CD4-positive, alpha-beta T cell (primary cell): ENCODE measurements at regions not wholly inside any gene's neighbourhood (a gene's known extent, or its start where the extent isn't known, plus 50 kb on each side); places are given as distances from the start of the nearest gene placed in this dataset.
A peak's percentile ranks its signal among the peaks of the same experiment; 100 is the strongest.

Source experiments
- ATAC-seq: fragments of 200-7000 bp; cut with Tn5 transposase; one replicate; pipeline ENCODE4 v1.10.0; 2022; ENCODE audit warnings: mild to moderate bottlenecking; ENCODE audit not compliant: poor library complexity
- CTCF ChIA-PET: fragments of 350-600 bp; sonication (Branson Sonifier 250); formaldehyde crosslinking; loops from one replicate; lab custom pipeline; 2021; ENCODE audit warnings: antibody characterized with exemption, inconsistent platforms; lab: Charles Lee
- POLR2A ChIA-PET: fragments of 350-600 bp; sonication (Branson Sonifier 250); formaldehyde crosslinking; loops from one replicate; lab custom pipeline; 2021; ENCODE audit warnings: antibody characterized with exemption, inconsistent platforms; lab: Charles Lee
- DNase-seq, 14 experiments: peaks; one replicate each; pipeline ENCODE4 v3.0.0-alpha.2; 2013 to 2020; ENCODE audit warnings: mixed read lengths in 2 of 14
- H3K27ac ChIP-seq, 2 donors: one replicate each; pipeline versions ENCODE4 v1.5.1 to v1.7.0; 2013; ENCODE audit warnings: low read length in 2 of 2, low read depth in 1 of 2, mild to moderate bottlenecking in 1 of 2
- H3K27me3 ChIP-seq, 2 experiments: 1 replicate in 1 of 2; 2 replicates in 1 of 2; pipeline versions ENCODE4 v1.6.1 to v1.7.0; 2013; ENCODE audit warnings: low read length in 2 of 2, control low read depth in 1 of 2, mild to moderate bottlenecking in 1 of 2, moderate library complexity in 1 of 2; ENCODE audit not compliant: insufficient read depth in 2 of 2, control insufficient read depth in 1 of 2
- H3K36me3 ChIP-seq: one replicate; pipeline ENCODE4 v1.6.1; 2013; ENCODE audit warnings: low read length, control low read depth; ENCODE audit not compliant: insufficient read depth
- H3K4me1 ChIP-seq: one replicate; pipeline ENCODE4 v1.6.1; 2013; ENCODE audit warnings: low read length, control low read depth; ENCODE audit not compliant: insufficient read depth
- H3K4me3 ChIP-seq: one replicate; pipeline ENCODE4 v1.5.1; 2013; ENCODE audit warnings: mild to moderate bottlenecking, low read length, moderate library complexity
- H3K9me3 ChIP-seq, 2 experiments: 1 replicate in 1 of 2; 2 replicates in 1 of 2; pipeline versions ENCODE4 v1.6.1 to v1.7.0; 2013; ENCODE audit warnings: low read length in 2 of 2, mild to moderate bottlenecking in 2 of 2, control low read depth in 1 of 2, moderate library complexity in 1 of 2; ENCODE audit not compliant: control insufficient read depth in 1 of 2, insufficient read depth in 1 of 2
- H3K27ac Mint-ChIP-seq: one replicate; pipeline ENCODE4 v1.8.0; 2020; ENCODE audit warnings: mixed read lengths
- H3K27me3 Mint-ChIP-seq: one replicate; pipeline ENCODE4 v1.8.0; 2021; ENCODE audit warnings: mixed read lengths
- H3K36me3 Mint-ChIP-seq: one replicate; pipeline ENCODE4 v1.8.0; 2021; ENCODE audit warnings: low read depth, mixed read lengths
- H3K4me1 Mint-ChIP-seq: one replicate; pipeline ENCODE4 v1.8.0; 2021; ENCODE audit warnings: low read depth, mixed read lengths
- H3K4me3 Mint-ChIP-seq: one replicate; pipeline ENCODE4 v1.8.0; 2020; ENCODE audit warnings: mild to moderate bottlenecking, mixed read lengths
- H3K9me3 Mint-ChIP-seq: one replicate; pipeline ENCODE4 v1.8.0; 2020; ENCODE audit warnings: mixed read lengths
- CTCF ChIP-seq: fragments of 200-600 bp; IDR thresholded peaks from one replicate; pipeline ENCODE4 v1.8.0; 2022; ENCODE audit warnings: antibody characterized with exemption, mild to moderate bottlenecking
- intact Hi-C, 2 experiments: fragments of 100-400 bp; cut with DNase I in 1 of 2; cut with micrococcal nuclease in 1 of 2; formaldehyde crosslinking; loops; one replicate each; pipeline versions ENCODE4 v1.15.1 to v1.9.0; 2023 to 2025; cut with DNase I, micrococcal nuclease

GRCh38 chr9:78598120-78598519 is 301.2 kb downstream of the PSAT1 start:
- H3K27ac Mint-ChIP-seq, result no peak overlapping the region
- no peak for ATAC-seq
- Histone ChIP-seq H3K4me1 (no peaks in the 10 kb centered on the region), H3K4me3 (no peak overlapping the region), H3K27ac (no peak overlapping the region), H3K36me3 (no peaks in the 10 kb centered on the region), H3K9me3 (no peaks in the 10 kb centered on the region), H3K27me3 (peaks cover 0 to 6% of the 10 kb centered on the region in 2 experiments)
- ChIA-PET POLR2A (no interaction called here), CTCF (no interaction called here)
- TF ChIP-seq CTCF, result no peak
- peaks cover 6% of the 10 kb centered on the region for H3K27me3 Mint-ChIP-seq
- no peaks in the 10 kb centered on the region for H3K36me3 Mint-ChIP-seq
- no peak overlapping the region for H3K4me3 Mint-ChIP-seq
- H3K4me1 Mint-ChIP-seq, result no peaks in the 10 kb centered on the region
- H3K9me3 Mint-ChIP-seq, result no peaks in the 10 kb centered on the region
- intact Hi-C loops, result no loop called here
- DNase-seq, result no peak

- Mint-ChIP-seq H3K9me3 (no peaks in the 10 kb centered on the region), H3K27me3 (peaks cover 6% of the 10 kb centered on the region), H3K36me3 (no peaks in the 10 kb centered on the region), H3K27ac (no peak overlapping the region), H3K4me1 (no peaks in the 10 kb centered on the region), H3K4me3 (no peak overlapping the region)
- ChIA-PET CTCF (no interaction called here), POLR2A (no interaction called here)
- no peak for DNase-seq
- no peaks in the 10 kb centered on the region for H3K36me3 ChIP-seq
- no peak overlapping the region for H3K27ac ChIP-seq
- no peak for ATAC-seq
- H3K4me1 ChIP-seq, result no peaks in the 10 kb centered on the region
- H3K27me3 ChIP-seq, result peaks cover 0 to 6% of the 10 kb centered on the region in 2 experiments
- intact Hi-C loops, result no loop called here
- no peaks in the 10 kb centered on the region for H3K9me3 ChIP-seq
- TF ChIP-seq CTCF, result no peak
- no peak overlapping the region for H3K4me3 ChIP-seq
These were observed 303.0 kb downstream of the PSAT1 start for GRCh38 chr9:78599926-78600325.

GRCh38 chr9:78601957-78602565 is 305.1 kb downstream of the PSAT1 start:
- DNase-seq (peak in 1 of 14 experiments; percentile 5), ATAC-seq (no peak)
- Mint-ChIP-seq H3K4me3 (no peak overlapping the region), H3K4me1 (no peaks in the 10 kb centered on the region), H3K27me3 (no peaks in the 10 kb centered on the region), H3K36me3 (no peaks in the 10 kb centered on the region), H3K27ac (no peak overlapping the region), H3K9me3 (no peaks in the 10 kb centered on the region)
- ChIA-PET CTCF (no interaction called here), POLR2A (no interaction called here)
- no peak overlapping the region for H3K4me3 ChIP-seq
- peaks cover 0 to 6% of the 10 kb centered on the region in 2 experiments for H3K27me3 ChIP-seq
- no peaks in the 10 kb centered on the region for H3K4me1 ChIP-seq
- H3K9me3 ChIP-seq, result peaks cover 0 to 4% of the 10 kb centered on the region in 2 experiments
- no peaks in the 10 kb centered on the region for H3K36me3 ChIP-seq
- TF ChIP-seq CTCF, result no peak
- H3K27ac ChIP-seq, result no peak overlapping the region
- intact Hi-C loops, result no loop called here
